Smooth muscle cell (in vitro differentiated cells): ENCODE measurements at regions not wholly inside any gene's neighbourhood (a gene's known extent, or its start where the extent isn't known, plus 50 kb on each side); places are given as distances from the start of the nearest gene placed in this dataset.

ENCODE experiments used
- DNase-seq: peaks from one replicate; lab custom pipeline; 2025; ENCODE audit not compliant: unreplicated experiment; lab: John Stamatoyannopoulos, UW
- H2AFZ ChIP-seq: fragments of 200-600 bp; sonication (generic); 2 replicates; pipeline ENCODE4 v1.6.0; 2016; ENCODE audit warnings: antibody characterized with exemption, low read depth, mild to moderate bottlenecking
- H3F3A ChIP-seq: fragments of 200-600 bp; sonication (generic); 2 replicates; pipeline ENCODE4 v1.6.0; 2017; ENCODE audit warnings: antibody characterized with exemption, low read depth
- H3K27ac ChIP-seq: fragments of 200-600 bp; sonication (generic); 2 replicates; pipeline ENCODE4 v1.5.1; 2016; ENCODE audit warnings: low read depth, mild to moderate bottlenecking
- H3K27me3 ChIP-seq: fragments of 200-600 bp; sonication (generic); 2 replicates; pipeline ENCODE4 v1.6.1; 2016; ENCODE audit warnings: low read depth, mild to moderate bottlenecking
- H3K36me3 ChIP-seq: fragments of 200-600 bp; sonication (generic); 2 replicates; pipeline ENCODE4 v1.5.1; 2016; ENCODE audit warnings: low read depth
- H3K4me1 ChIP-seq: fragments of 200-600 bp; sonication (generic); 2 replicates; pipeline ENCODE4 v1.5.1; 2016; ENCODE audit warnings: low read depth
- H3K4me2 ChIP-seq: fragments of 200-600 bp; sonication (generic); 2 replicates; pipeline ENCODE4 v1.6.0; 2016; ENCODE audit warnings: mild to moderate bottlenecking
- H3K4me3 ChIP-seq: fragments of 200-600 bp; sonication (generic); 2 replicates; pipeline ENCODE4 v1.5.1; 2016; ENCODE audit warnings: mild to moderate bottlenecking
- H3K79me2 ChIP-seq: fragments of 200-600 bp; sonication (generic); 2 replicates; pipeline ENCODE4 v1.6.0; 2016; ENCODE audit warnings: low read depth, mild to moderate bottlenecking
- H3K9ac ChIP-seq: fragments of 200-600 bp; sonication (generic); 2 replicates; pipeline ENCODE4 v1.6.0; 2016; ENCODE audit warnings: low read depth
- H3K9me3 ChIP-seq: fragments of 200-600 bp; sonication (generic); replicated peaks from 2 replicates; pipeline ENCODE4 v1.5.1; 2016; ENCODE audit warnings: low read depth
- H4K20me1 ChIP-seq: fragments of 200-600 bp; sonication (generic); 2 replicates; pipeline ENCODE4 v1.6.0; 2016; ENCODE audit warnings: low read depth
- WGBS: methylation state at CpG from one replicate; pipeline ENCODE4 v1.1.7; 2016; ENCODE audit warnings: low lambda C conversion rate; 5-methylcytosine and 5-hydroxymethylcytosine counted together
- TF ChIP-seq, protein P1 (sequence below): fragments of 200-600 bp; sonication (generic); IDR thresholded peaks from 2 replicates; pipeline ENCODE4 v1.5.1; 2017; ENCODE audit warnings: borderline replicate concordance, mild to moderate bottlenecking, antibody characterized with exemption; ENCODE audit not compliant: insufficient read depth, poor library complexity, severe bottlenecking

DNA sequence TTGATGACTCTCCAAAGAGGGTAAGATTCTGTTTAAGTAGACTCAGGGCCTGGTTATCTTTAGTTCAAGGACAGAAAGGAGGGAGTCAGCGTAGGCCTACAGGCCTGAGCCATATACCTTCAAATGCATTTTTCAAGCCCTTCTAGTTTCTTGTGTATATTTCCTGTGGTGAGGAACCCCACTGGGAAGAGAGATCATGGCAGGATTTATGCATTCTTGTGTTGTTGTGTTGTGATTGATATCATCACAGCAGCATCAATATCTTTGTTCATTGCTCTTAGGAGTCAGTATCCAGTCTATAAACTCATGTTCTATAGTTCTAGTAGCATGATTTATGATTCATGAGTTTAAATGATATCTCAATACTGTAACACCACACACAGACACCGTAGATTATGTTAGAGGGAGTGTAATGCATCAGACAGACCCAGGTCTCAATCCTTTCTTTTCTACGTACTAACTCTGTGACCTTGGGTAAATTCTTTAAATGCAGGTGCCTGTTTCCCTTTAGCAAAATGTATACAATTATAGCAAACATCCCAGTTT is 427.5 kb downstream of the PDCD6IP start:
- TF ChIP-seq, protein P1, sequence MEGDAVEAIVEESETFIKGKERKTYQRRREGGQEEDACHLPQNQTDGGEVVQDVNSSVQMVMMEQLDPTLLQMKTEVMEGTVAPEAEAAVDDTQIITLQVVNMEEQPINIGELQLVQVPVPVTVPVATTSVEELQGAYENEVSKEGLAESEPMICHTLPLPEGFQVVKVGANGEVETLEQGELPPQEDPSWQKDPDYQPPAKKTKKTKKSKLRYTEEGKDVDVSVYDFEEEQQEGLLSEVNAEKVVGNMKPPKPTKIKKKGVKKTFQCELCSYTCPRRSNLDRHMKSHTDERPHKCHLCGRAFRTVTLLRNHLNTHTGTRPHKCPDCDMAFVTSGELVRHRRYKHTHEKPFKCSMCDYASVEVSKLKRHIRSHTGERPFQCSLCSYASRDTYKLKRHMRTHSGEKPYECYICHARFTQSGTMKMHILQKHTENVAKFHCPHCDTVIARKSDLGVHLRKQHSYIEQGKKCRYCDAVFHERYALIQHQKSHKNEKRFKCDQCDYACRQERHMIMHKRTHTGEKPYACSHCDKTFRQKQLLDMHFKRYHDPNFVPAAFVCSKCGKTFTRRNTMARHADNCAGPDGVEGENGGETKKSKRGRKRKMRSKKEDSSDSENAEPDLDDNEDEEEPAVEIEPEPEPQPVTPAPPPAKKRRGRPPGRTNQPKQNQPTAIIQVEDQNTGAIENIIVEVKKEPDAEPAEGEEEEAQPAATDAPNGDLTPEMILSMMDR = no peak
- Histone ChIP-seq H3K36me3 (no peaks in the 10 kb centered on the region), H3F3A (no peaks in the 10 kb centered on the region), H3K9me3 (no peaks in the 10 kb centered on the region), H3K4me3 (no peak overlapping the region), H3K27ac (no peak overlapping the region), H4K20me1 (no peaks in the 10 kb centered on the region), H3K79me2 (no peaks in the 10 kb centered on the region), H2AFZ (no peak overlapping the region), H3K4me2 (no peak overlapping the region), H3K9ac (no peak overlapping the region), H3K27me3 (no peaks in the 10 kb centered on the region), H3K4me1 (no peaks in the 10 kb centered on the region)
- WGBS = 90% methylated on average over 3 of the region's 3 CpGs
- DNase-seq = no peak

DNA sequence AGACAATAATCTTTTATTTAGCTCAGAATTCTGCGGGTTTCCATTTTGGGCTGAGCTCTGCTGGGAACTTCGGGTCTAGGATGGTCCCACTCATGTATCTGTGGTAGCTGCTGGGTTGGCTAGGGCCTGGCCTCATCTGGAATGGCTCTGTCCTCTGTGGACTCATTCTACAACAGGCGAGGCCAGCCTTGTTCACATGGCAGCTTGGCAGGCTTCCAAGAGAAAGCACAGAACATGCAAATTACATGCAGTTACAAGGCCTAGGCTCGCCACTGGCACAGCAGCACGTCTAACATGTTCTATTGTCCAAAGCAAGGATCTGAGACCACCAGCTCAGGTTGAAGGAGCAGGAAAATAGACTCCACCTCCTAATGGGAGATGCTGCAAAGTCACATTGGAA is 431.4 kb downstream of the PDCD6IP start:
- Histone ChIP-seq H4K20me1 (no peaks in the 10 kb centered on the region), H3K79me2 (no peaks in the 10 kb centered on the region), H3K36me3 (no peaks in the 10 kb centered on the region), H3K9ac (no peak overlapping the region), H3K9me3 (no peaks in the 10 kb centered on the region), H3K27ac (no peak overlapping the region), H3K27me3 (no peaks in the 10 kb centered on the region), H2AFZ (no peak overlapping the region), H3K4me3 (no peak overlapping the region), H3F3A (no peaks in the 10 kb centered on the region), H3K4me1 (no peaks in the 10 kb centered on the region), H3K4me2 (no peak overlapping the region)
- TF ChIP-seq, protein P1 = no peak
- 85% methylated on average over 5 of the region's 5 CpGs for WGBS
- DNase-seq = no peak

GRCh38 chr3:34235096-34235495 is 436.7 kb downstream of the PDCD6IP start:
- Histone ChIP-seq H3K27me3 (no peaks in the 10 kb centered on the region), H3K4me3 (no peak overlapping the region), H3K4me1 (no peaks in the 10 kb centered on the region), H4K20me1 (no peaks in the 10 kb centered on the region), H3F3A (no peaks in the 10 kb centered on the region), H3K36me3 (no peaks in the 10 kb centered on the region), H3K9me3 (no peaks in the 10 kb centered on the region), H3K27ac (no peak overlapping the region), H3K4me2 (no peak overlapping the region), H3K79me2 (no peaks in the 10 kb centered on the region), H2AFZ (no peak overlapping the region), H3K9ac (no peak overlapping the region)
- TF ChIP-seq, protein P1 = no peak
- WGBS = 78% methylated on average over 2 of the region's 2 CpGs
- DNase-seq = no peak

DNA sequence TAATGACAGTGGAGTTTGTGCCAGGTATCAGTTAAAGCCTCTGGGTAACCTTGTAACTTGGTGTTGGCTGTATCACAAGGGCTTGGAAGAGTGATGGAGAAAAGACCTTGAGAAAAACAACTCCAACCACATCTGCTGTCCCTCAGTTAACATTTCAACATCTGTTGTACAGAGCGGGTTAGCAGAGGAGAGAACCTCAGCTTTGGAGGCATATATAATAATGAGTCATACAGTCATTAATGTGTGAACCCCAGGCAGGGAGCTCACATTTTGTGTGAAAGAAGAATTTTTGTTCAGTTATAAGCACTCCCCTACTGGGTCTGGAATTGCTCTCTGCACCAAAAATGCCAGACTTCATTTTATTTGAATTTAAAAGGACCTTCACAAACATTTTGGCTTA is 439.5 kb downstream of the PDCD6IP start:
- Histone ChIP-seq H3K4me2 (no peak overlapping the region), H3K4me3 (no peak overlapping the region), H3K4me1 (no peaks in the 10 kb centered on the region), H3K36me3 (no peaks in the 10 kb centered on the region), H3K9me3 (no peaks in the 10 kb centered on the region), H3K79me2 (no peaks in the 10 kb centered on the region), H3K27me3 (no peaks in the 10 kb centered on the region), H4K20me1 (no peaks in the 10 kb centered on the region), H3K27ac (no peak overlapping the region), H3F3A (no peaks in the 10 kb centered on the region), H2AFZ (no peak overlapping the region), H3K9ac (no peak overlapping the region)
- 35% methylated on average over 1 of the region's 1 CpG for WGBS
- no peak for DNase-seq
- TF ChIP-seq, protein P1 = no peak
